Lower leg skin (tissue), 3 donors: ENCODE measurements at regions not wholly inside any gene's neighbourhood (a gene's known extent, or its start where the extent isn't known, plus 50 kb on each side); places are given as distances from the start of the nearest gene placed in this dataset.

ENCODE experiments used
- CTCF ChIP-seq, 3 donors: fragments of 450-650 bp; IDR thresholded peaks; one replicate each; pipeline ENCODE4 v1.5.1; 2016; ENCODE audit warnings: antibody characterized with exemption in 3 of 3, mild to moderate bottlenecking in 3 of 3, moderate library complexity in 2 of 3
- POLR2A ChIP-seq, 2 donors: fragments of 450-650 bp; IDR thresholded peaks; one replicate each; pipeline ENCODE4 v1.6.1; 2016 to 2017; ENCODE audit warnings: antibody characterized with exemption in 2 of 2, mild to moderate bottlenecking in 1 of 2, moderate library complexity in 1 of 2

DNA sequence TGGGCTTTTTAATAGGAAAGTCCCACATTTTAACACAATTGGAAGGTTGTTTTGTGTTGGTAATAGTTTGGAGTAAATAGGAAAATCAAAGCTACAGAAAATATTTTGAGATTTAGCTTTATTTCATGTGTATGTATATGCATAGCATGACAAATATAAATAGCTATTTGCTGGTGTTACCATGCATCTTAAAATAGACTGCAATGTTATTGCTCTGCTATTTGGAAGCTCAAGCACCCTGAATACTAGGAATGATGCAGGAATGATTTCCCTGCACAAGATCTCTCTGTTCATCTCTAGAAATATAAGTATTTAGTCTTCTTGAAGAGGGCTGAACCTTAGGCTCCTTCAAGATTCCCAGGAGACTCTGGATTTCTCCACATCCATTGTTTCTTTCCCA lies 268.3 kb upstream of the POGK start:
- TF ChIP-seq POLR2A (IDR thresholded peaks at IDR 0.05) (no peak), CTCF (IDR thresholded peaks at IDR 0.05) (no peak)
